Stimulated activated CD4-positive, alpha-beta T cell treated with anti-CD3 and anti-CD28 coated beads, Interleukin-2, amount 100 ng/mL, for 4 hours (primary cell): ENCODE measurements at regions not wholly inside any gene's neighbourhood (a gene's known extent, or its start where the extent isn't known, plus 50 kb on each side); places are given as distances from the start of the nearest gene placed in this dataset.

Experiments
- DNase-seq: peaks from one replicate; pipeline ENCODE4 v3.0.0-alpha.2; 2020; ENCODE audit warnings: low read depth

GRCh38 chr6:145489583-145489982 is 245.7 kb downstream of the EPM2A start:
- no peak for DNase-seq

- DNase-seq: no peak
Measured at GRCh38 chr6:145490068-145490467, 245.3 kb downstream of the EPM2A start.

- no peak for DNase-seq
Measured at GRCh38 chr6:145491126-145491525, 244.2 kb downstream of the EPM2A start.

GRCh38 chr6:145497006-145497405 is 238.3 kb downstream of the EPM2A start:
- no peak for DNase-seq

- DNase-seq: no peak
Measured at GRCh38 chr6:145498425-145498824, 236.9 kb downstream of the EPM2A start.

- DNase-seq: no peak
Measured at GRCh38 chr6:145502416-145502815, 232.9 kb downstream of the EPM2A start.

GRCh38 chr6:145506136-145506535 is 229.2 kb downstream of the EPM2A start:
- no peak for DNase-seq

GRCh38 chr6:145506565-145506964 is 228.8 kb downstream of the EPM2A start:
- DNase-seq: no peak

- no peak for DNase-seq
Measured at GRCh38 chr6:145507239-145507638, 228.1 kb downstream of the EPM2A start.

GRCh38 chr6:145508107-145508506 is 227.2 kb downstream of the EPM2A start:
- DNase-seq: no peak

- DNase-seq: no peak
Measured at GRCh38 chr6:145517492-145517891, 217.8 kb downstream of the EPM2A start.

- no peak for DNase-seq
Measured at GRCh38 chr6:145525038-145525437, 210.3 kb downstream of the EPM2A start.

- DNase-seq: no peak
Measured at GRCh38 chr6:145529582-145529981, 205.7 kb downstream of the EPM2A start.

- no peak for DNase-seq
Measured at GRCh38 chr6:145530454-145530853, 204.9 kb downstream of the EPM2A start.

GRCh38 chr6:145531032-145531431 is 204.3 kb downstream of the EPM2A start:
- DNase-seq: no peak

- DNase-seq: no peak
Measured at GRCh38 chr6:145531822-145532221, 203.5 kb downstream of the EPM2A start.

GRCh38 chr6:145532361-145532760 is 203.0 kb downstream of the EPM2A start:
- DNase-seq: no peak

GRCh38 chr6:145534989-145535388 is 200.3 kb downstream of the EPM2A start:
- no peak for DNase-seq

- no peak for DNase-seq
Measured at GRCh38 chr6:145538989-145539388, 196.3 kb downstream of the EPM2A start.

- DNase-seq: no peak
Measured at GRCh38 chr6:145539831-145540230, 195.5 kb downstream of the EPM2A start.

- DNase-seq: no peak
Measured at GRCh38 chr6:145540741-145541140, 194.6 kb downstream of the EPM2A start.

GRCh38 chr6:145544041-145544440 is 191.3 kb downstream of the EPM2A start:
- DNase-seq: no peak

GRCh38 chr6:145544514-145544913 is 190.8 kb downstream of the EPM2A start:
- no peak for DNase-seq

GRCh38 chr6:145546265-145546664 is 189.1 kb downstream of the EPM2A start:
- DNase-seq: no peak
